B cell (primary cell): ENCODE measurements at regions not wholly inside any gene's neighbourhood (a gene's known extent, or its start where the extent isn't known, plus 50 kb on each side); places are given as distances from the start of the nearest gene placed in this dataset.

Source experiments
- EZH2 ChIP-seq: IDR thresholded peaks from 2 replicates; pipeline ENCODE4 v1.6.1; 2012; ENCODE audit warnings: borderline replicate concordance, low read depth, mild to moderate bottlenecking, moderate library complexity, low read length; ENCODE audit not compliant: insufficient read depth, poor library complexity, severe bottlenecking
- TF ChIP-seq, protein P1 (sequence below): fragments of 200-600 bp; IDR thresholded peaks from one replicate; pipeline ENCODE4 v1.8.0; 2022; ENCODE audit warnings: antibody characterized with exemption, mild to moderate bottlenecking

DNA sequence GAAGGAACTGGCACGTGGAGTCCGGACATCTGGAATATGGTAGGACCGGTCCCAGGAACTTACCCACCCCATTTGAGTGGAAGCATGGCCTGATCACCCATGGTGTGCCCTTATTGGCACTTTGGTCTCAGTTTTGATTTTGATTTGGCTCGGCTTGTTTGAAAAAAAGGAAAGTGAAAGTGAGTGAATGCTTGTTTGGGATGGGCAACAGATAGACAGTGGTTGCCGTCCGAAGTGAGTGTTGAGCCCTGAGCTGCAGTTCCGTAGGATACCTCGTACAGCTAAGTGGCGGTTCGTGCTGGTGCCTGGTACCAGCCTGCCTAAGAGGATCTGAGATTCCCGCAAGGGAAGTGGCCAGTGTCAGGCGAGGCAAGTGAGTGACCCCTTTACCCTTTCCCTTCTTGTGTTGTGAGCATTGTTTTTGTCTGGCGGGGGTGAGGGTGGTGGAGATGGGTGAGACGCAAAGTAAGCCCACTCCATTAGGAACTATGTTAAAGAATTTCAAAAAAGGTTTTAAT, 605.8 kb downstream of the UQCRFS1 start:
- TF ChIP-seq, protein P1, sequence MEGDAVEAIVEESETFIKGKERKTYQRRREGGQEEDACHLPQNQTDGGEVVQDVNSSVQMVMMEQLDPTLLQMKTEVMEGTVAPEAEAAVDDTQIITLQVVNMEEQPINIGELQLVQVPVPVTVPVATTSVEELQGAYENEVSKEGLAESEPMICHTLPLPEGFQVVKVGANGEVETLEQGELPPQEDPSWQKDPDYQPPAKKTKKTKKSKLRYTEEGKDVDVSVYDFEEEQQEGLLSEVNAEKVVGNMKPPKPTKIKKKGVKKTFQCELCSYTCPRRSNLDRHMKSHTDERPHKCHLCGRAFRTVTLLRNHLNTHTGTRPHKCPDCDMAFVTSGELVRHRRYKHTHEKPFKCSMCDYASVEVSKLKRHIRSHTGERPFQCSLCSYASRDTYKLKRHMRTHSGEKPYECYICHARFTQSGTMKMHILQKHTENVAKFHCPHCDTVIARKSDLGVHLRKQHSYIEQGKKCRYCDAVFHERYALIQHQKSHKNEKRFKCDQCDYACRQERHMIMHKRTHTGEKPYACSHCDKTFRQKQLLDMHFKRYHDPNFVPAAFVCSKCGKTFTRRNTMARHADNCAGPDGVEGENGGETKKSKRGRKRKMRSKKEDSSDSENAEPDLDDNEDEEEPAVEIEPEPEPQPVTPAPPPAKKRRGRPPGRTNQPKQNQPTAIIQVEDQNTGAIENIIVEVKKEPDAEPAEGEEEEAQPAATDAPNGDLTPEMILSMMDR = no peak
- TF ChIP-seq EZH2 = no peak
